ENCODE measurements at regions not wholly inside any gene's neighbourhood (a gene's known extent, or its start where the extent isn't known, plus 50 kb on each side); places are given as distances from the start of the nearest gene placed in this dataset.
A peak's percentile ranks its signal among the peaks of the same experiment; 100 is the strongest.

- no peak for ATAC-seq (ENCODE audit: low read depth in 2 of 2)
- Histone ChIP-seq H3K4me3 (ENCODE audit: low read depth, low read length) (no peak overlapping the region), H3K27ac (ENCODE audit: insufficient read depth, low read length, poor library complexity, severe bottlenecking) (no peak overlapping the region), H3K9me3 (ENCODE audit: control insufficient read depth in 2 of 2, low read length in 2 of 2) (no peaks in the 10 kb centered on the region), H3K36me3 (ENCODE audit: control insufficient read depth, insufficient read depth, low read length) (no peaks in the 10 kb centered on the region), H3K4me1 (ENCODE audit: control insufficient read depth, insufficient read depth, low read length, poor library complexity, severe bottlenecking) (no peaks in the 10 kb centered on the region), H3K27me3 (ENCODE audit: control insufficient read depth, insufficient read depth, low read length) (no peaks in the 10 kb centered on the region)
- no peak overlapping the region for H3K4me3 Mint-ChIP-seq
- DNase-seq, result no peak
- H3K27ac Mint-ChIP-seq, result no peak overlapping the region
- H3K9me3 Mint-ChIP-seq, result peaks cover 0 to 1% (median 0%) of the 10 kb centered on the region in 7 donors
- peaks cover 8% of the 10 kb centered on the region for H3K27me3 Mint-ChIP-seq
- no peaks in the 10 kb centered on the region for H3K4me1 Mint-ChIP-seq
- no peaks in the 10 kb centered on the region for H3K36me3 Mint-ChIP-seq
Measured at GRCh38 chr13:73535341-73535740, 476.5 kb downstream of the KLF5 start.

- no peaks in the 10 kb centered on the region for H3K27me3 ChIP-seq (ENCODE audit: control insufficient read depth, insufficient read depth, low read length)
- ATAC-seq (ENCODE audit: low read depth in 2 of 2), result no peak
- no peaks in the 10 kb centered on the region for H3K9me3 ChIP-seq (ENCODE audit: control insufficient read depth in 2 of 2, low read length in 2 of 2)
- Mint-ChIP-seq H3K36me3 (no peaks in the 10 kb centered on the region), H3K27ac (no peak overlapping the region), H3K9me3 (peaks cover 0 to 1% (median 0%) of the 10 kb centered on the region in 7 donors), H3K27me3 (peaks cover 8% of the 10 kb centered on the region), H3K4me1 (no peaks in the 10 kb centered on the region), H3K4me3 (no peak overlapping the region)
- DNase-seq, result no peak
- no peak overlapping the region for H3K4me3 ChIP-seq (ENCODE audit: low read depth, low read length)
- H3K36me3 ChIP-seq (ENCODE audit: control insufficient read depth, insufficient read depth, low read length), result no peaks in the 10 kb centered on the region
- no peak overlapping the region for H3K27ac ChIP-seq (ENCODE audit: insufficient read depth, low read length, poor library complexity, severe bottlenecking)
- no peaks in the 10 kb centered on the region for H3K4me1 ChIP-seq (ENCODE audit: control insufficient read depth, insufficient read depth, low read length, poor library complexity, severe bottlenecking)
Measured at GRCh38 chr13:73532987-73533510, 474.2 kb downstream of the KLF5 start.

GRCh38 chr13:73532582-73532981, 473.8 kb downstream of the KLF5 start:
- H3K4me3 ChIP-seq (ENCODE audit: low read depth, low read length), result no peak overlapping the region
- ATAC-seq (ENCODE audit: low read depth in 2 of 2) (no peak), DNase-seq (no peak)
- no peaks in the 10 kb centered on the region for H3K9me3 ChIP-seq (ENCODE audit: control insufficient read depth in 2 of 2, low read length in 2 of 2)
- no peak overlapping the region for H3K27ac ChIP-seq (ENCODE audit: insufficient read depth, low read length, poor library complexity, severe bottlenecking)
- H3K27me3 ChIP-seq (ENCODE audit: control insufficient read depth, insufficient read depth, low read length), result no peaks in the 10 kb centered on the region
- Mint-ChIP-seq H3K4me3 (no peak overlapping the region), H3K36me3 (no peaks in the 10 kb centered on the region), H3K9me3 (peaks cover 0 to 1% (median 0%) of the 10 kb centered on the region in 7 donors), H3K27me3 (peaks cover 8% of the 10 kb centered on the region), H3K27ac (no peak overlapping the region), H3K4me1 (no peaks in the 10 kb centered on the region)
- no peaks in the 10 kb centered on the region for H3K4me1 ChIP-seq (ENCODE audit: control insufficient read depth, insufficient read depth, low read length, poor library complexity, severe bottlenecking)
- no peaks in the 10 kb centered on the region for H3K36me3 ChIP-seq (ENCODE audit: control insufficient read depth, insufficient read depth, low read length)

GRCh38 chr13:73531014-73531413, 472.2 kb downstream of the KLF5 start:
- Histone ChIP-seq H3K27ac (ENCODE audit: insufficient read depth, low read length, poor library complexity, severe bottlenecking) (no peak overlapping the region), H3K4me3 (ENCODE audit: low read depth, low read length) (no peak overlapping the region), H3K36me3 (ENCODE audit: control insufficient read depth, insufficient read depth, low read length) (no peaks in the 10 kb centered on the region), H3K27me3 (ENCODE audit: control insufficient read depth, insufficient read depth, low read length) (no peaks in the 10 kb centered on the region), H3K9me3 (ENCODE audit: control insufficient read depth in 2 of 2, low read length in 2 of 2) (no peaks in the 10 kb centered on the region), H3K4me1 (ENCODE audit: control insufficient read depth, insufficient read depth, low read length, poor library complexity, severe bottlenecking) (no peaks in the 10 kb centered on the region)
- no peaks in the 10 kb centered on the region for H3K4me1 Mint-ChIP-seq
- DNase-seq (no peak), ATAC-seq (ENCODE audit: low read depth in 2 of 2) (no peak)
- H3K9me3 Mint-ChIP-seq, result peaks cover 0 to 2% (median 0%) of the 10 kb centered on the region in 7 donors
- H3K4me3 Mint-ChIP-seq, result no peak overlapping the region
- no peak overlapping the region for H3K27ac Mint-ChIP-seq
- no peaks in the 10 kb centered on the region for H3K36me3 Mint-ChIP-seq
- H3K27me3 Mint-ChIP-seq, result peaks cover 8% of the 10 kb centered on the region

- H3K4me1 ChIP-seq (ENCODE audit: control insufficient read depth, insufficient read depth, low read length, poor library complexity, severe bottlenecking), result no peaks in the 10 kb centered on the region
- DNase-seq (no peak), ATAC-seq (ENCODE audit: low read depth in 2 of 2) (no peak)
- H3K27me3 ChIP-seq (ENCODE audit: control insufficient read depth, insufficient read depth, low read length), result no peaks in the 10 kb centered on the region
- Mint-ChIP-seq H3K9me3 (peaks cover 0 to 2% (median 0%) of the 10 kb centered on the region in 7 donors), H3K27ac (no peak overlapping the region), H3K27me3 (no peaks in the 10 kb centered on the region), H3K36me3 (no peaks in the 10 kb centered on the region), H3K4me3 (no peak overlapping the region), H3K4me1 (peaks cover 0 to 16% (median 10%) of the 10 kb centered on the region in 4 donors)
- H3K27ac ChIP-seq (ENCODE audit: insufficient read depth, low read length, poor library complexity, severe bottlenecking), result no peak overlapping the region
- no peak overlapping the region for H3K4me3 ChIP-seq (ENCODE audit: low read depth, low read length)
- no peaks in the 10 kb centered on the region for H3K9me3 ChIP-seq (ENCODE audit: control insufficient read depth in 2 of 2, low read length in 2 of 2)
- H3K36me3 ChIP-seq (ENCODE audit: control insufficient read depth, insufficient read depth, low read length), result no peaks in the 10 kb centered on the region
Measured at GRCh38 chr13:73522937-73523336, 464.1 kb downstream of the KLF5 start.

- no peaks in the 10 kb centered on the region for H3K27me3 Mint-ChIP-seq
- Histone ChIP-seq H3K4me1 (ENCODE audit: control insufficient read depth, insufficient read depth, low read length, poor library complexity, severe bottlenecking) (no peaks in the 10 kb centered on the region), H3K27ac (ENCODE audit: insufficient read depth, low read length, poor library complexity, severe bottlenecking) (no peak overlapping the region), H3K4me3 (ENCODE audit: low read depth, low read length) (no peak overlapping the region), H3K9me3 (ENCODE audit: control insufficient read depth in 2 of 2, low read length in 2 of 2) (no peaks in the 10 kb centered on the region), H3K36me3 (ENCODE audit: control insufficient read depth, insufficient read depth, low read length) (no peaks in the 10 kb centered on the region), H3K27me3 (ENCODE audit: control insufficient read depth, insufficient read depth, low read length) (no peaks in the 10 kb centered on the region)
- H3K9me3 Mint-ChIP-seq, result peaks cover 0 to 2% (median 0%) of the 10 kb centered on the region in 7 donors
- no peaks in the 10 kb centered on the region for H3K36me3 Mint-ChIP-seq
- peaks cover 0 to 16% (median 10%) of the 10 kb centered on the region in 4 donors for H3K4me1 Mint-ChIP-seq
- no peak overlapping the region for H3K27ac Mint-ChIP-seq
- no peak for DNase-seq
- ATAC-seq (ENCODE audit: low read depth in 2 of 2), result no peak
- H3K4me3 Mint-ChIP-seq, result no peak overlapping the region
Measured at GRCh38 chr13:73521985-73522524, 463.2 kb downstream of the KLF5 start.

- no peaks in the 10 kb centered on the region for H3K9me3 Mint-ChIP-seq
Measured at GRCh38 chr13:73521290-73521624, 462.5 kb downstream of the KLF5 start.

More at GRCh38 chr13:73521290-73521624, 462.5 kb downstream of the KLF5 start:
- Histone ChIP-seq H3K4me1 (ENCODE audit: control insufficient read depth, insufficient read depth, low read length, poor library complexity, severe bottlenecking) (no peaks in the 10 kb centered on the region), H3K27ac (ENCODE audit: insufficient read depth, low read length, poor library complexity, severe bottlenecking) (no peak overlapping the region), H3K4me3 (ENCODE audit: low read depth, low read length) (peak overlapping the region; percentile 49), H3K9me3 (ENCODE audit: control insufficient read depth in 2 of 2, low read length in 2 of 2) (no peaks in the 10 kb centered on the region), H3K27me3 (ENCODE audit: control insufficient read depth, insufficient read depth, low read length) (no peaks in the 10 kb centered on the region), H3K36me3 (ENCODE audit: control insufficient read depth, insufficient read depth, low read length) (no peaks in the 10 kb centered on the region)
- Mint-ChIP-seq H3K36me3 (no peaks in the 10 kb centered on the region), H3K4me3 (peak overlapping the region; percentile 53 to 86 (median 72)), H3K27me3 (no peaks in the 10 kb centered on the region), H3K4me1 (peaks cover 0 to 16% (median 10%) of the 10 kb centered on the region in 4 donors), H3K27ac (peak overlapping the region; percentile 59 to 81 (median 79))
- ATAC-seq (ENCODE audit: low read depth in 2 of 2) (peak; percentile 62 to 89), DNase-seq (peak in 2 of 3 donors; percentile 6 to 59)

Measured in CD4-positive, CD25-positive, alpha-beta regulatory T cell (primary cell).